Neural cell (in vitro differentiated cells): ENCODE measurements at regions not wholly inside any gene's neighbourhood (a gene's known extent, or its start where the extent isn't known, plus 50 kb on each side); places are given as distances from the start of the nearest gene placed in this dataset.

Source experiments
- H2AFZ ChIP-seq: fragments of 200-600, 300-800 bp; sonication (generic), shearing (Covaris generic); 2 replicates; pipeline ENCODE4 v1.6.0; 2014; ENCODE audit warnings: low read depth, mild to moderate bottlenecking, antibody characterized with exemption, low read length, moderate library complexity
- H3F3A ChIP-seq: fragments of 200-600 bp; shearing (Covaris generic); 2 replicates; pipeline ENCODE4 v1.6.1; 2016; ENCODE audit warnings: mild to moderate bottlenecking, moderate library complexity, mixed read lengths, antibody characterized with exemption, low read length; ENCODE audit not compliant: insufficient read depth, poor library complexity, severe bottlenecking
- H3K27ac ChIP-seq: fragments of 200-600, 300-800 bp; sonication (generic), shearing (Covaris generic); 2 replicates; pipeline ENCODE4 v1.5.1; 2014; ENCODE audit warnings: mild to moderate bottlenecking, low read length, moderate library complexity
- H3K27me3 ChIP-seq: fragments of 300-800, 200-600 bp; sonication (generic), shearing (Covaris generic); 2 replicates; pipeline ENCODE4 v1.6.0; 2014; ENCODE audit warnings: mild to moderate bottlenecking, low read depth, low read length, moderate library complexity; ENCODE audit not compliant: insufficient read depth
- H3K36me3 ChIP-seq: fragments of 300-800, 200-600 bp; sonication (generic), shearing (Covaris generic); 2 replicates; pipeline ENCODE4 v1.5.1; 2014; ENCODE audit warnings: mild to moderate bottlenecking, antibody characterized with exemption, low read length, moderate library complexity; ENCODE audit not compliant: insufficient read depth
- H3K4me2 ChIP-seq: fragments of 300-800, 200-600 bp; sonication (generic), shearing (Covaris generic); 2 replicates; pipeline ENCODE4 v1.6.0; 2014; ENCODE audit warnings: mild to moderate bottlenecking, low read length
- H3K4me3 ChIP-seq: fragments of 300-800, 200-600 bp; sonication (generic), shearing (Covaris generic); 2 replicates; pipeline ENCODE4 v1.5.1; 2014; ENCODE audit warnings: mild to moderate bottlenecking, low read length, moderate library complexity
- H3K79me2 ChIP-seq: fragments of 200-600 bp; shearing (Covaris generic); replicated peaks from 2 replicates; pipeline ENCODE4 v1.6.0; 2014; ENCODE audit warnings: mild to moderate bottlenecking, low read length, moderate library complexity; ENCODE audit not compliant: insufficient read depth
- H3K9ac ChIP-seq: fragments of 300-800, 200-600 bp; sonication (generic), shearing (Covaris generic); 2 replicates; pipeline ENCODE4 v1.6.1; 2016; ENCODE audit warnings: mild to moderate bottlenecking, low read length, mixed read lengths
- H3K9me2 ChIP-seq: fragments of 200-600 bp; shearing (Covaris generic); 2 replicates; pipeline ENCODE4 v1.6.1; 2016; ENCODE audit warnings: mild to moderate bottlenecking, low read length, mixed read lengths; ENCODE audit not compliant: insufficient read depth
- H3K9me3 ChIP-seq: fragments of 200-600, 300-800 bp; sonication (generic), shearing (Covaris generic); 2 replicates; pipeline ENCODE4 v1.6.1; 2016; ENCODE audit warnings: mild to moderate bottlenecking, mixed run types, low read length, moderate library complexity, mixed read lengths
- H4K20me1 ChIP-seq: fragments of 200-600 bp; shearing (Covaris generic); 2 replicates; pipeline ENCODE4 v1.6.1; 2016; ENCODE audit warnings: mild to moderate bottlenecking, mixed run types; ENCODE audit not compliant: insufficient read depth
- EP300 ChIP-seq: fragments of 450-650 bp; conservative IDR thresholded peaks from 2 replicates; pipeline ENCODE4 v1.6.1; 2014; ENCODE audit warnings: antibody characterized with exemption, mild to moderate bottlenecking, moderate library complexity; ENCODE audit not compliant: poor library complexity, severe bottlenecking
- EZH2 ChIP-seq: fragments of 200-600, 300-800 bp; shearing (Covaris generic), sonication (generic); IDR thresholded peaks from 2 replicates; pipeline ENCODE4 v1.6.1; 2014; ENCODE audit warnings: antibody characterized with exemption, low read length, borderline replicate concordance, mild to moderate bottlenecking; ENCODE audit not compliant: insufficient read depth, poor library complexity, severe bottlenecking
- MXI1 ChIP-seq: fragments of 450-650 bp; conservative IDR thresholded peaks from 2 replicates; pipeline ENCODE4 v1.6.1; 2014; ENCODE audit warnings: antibody characterized with exemption, mild to moderate bottlenecking; ENCODE audit not compliant: poor library complexity, severe bottlenecking
- POLR2AphosphoS5 ChIP-seq: IDR thresholded peaks from 2 replicates; pipeline ENCODE4 v1.6.1; 2012
- RAD21 ChIP-seq: fragments of 450-650 bp; conservative IDR thresholded peaks from 2 replicates; pipeline ENCODE4 v1.6.1; 2014; ENCODE audit warnings: antibody characterized with exemption, mild to moderate bottlenecking, moderate library complexity
- SMC3 ChIP-seq: fragments of 450-650 bp; conservative IDR thresholded peaks from 2 replicates; pipeline ENCODE4 v1.6.1; 2014; ENCODE audit warnings: antibody characterized with exemption, mild to moderate bottlenecking, moderate library complexity; ENCODE audit not compliant: poor library complexity
- TAF1 ChIP-seq: IDR thresholded peaks from 2 replicates; pipeline ENCODE4 v1.6.1; 2012; ENCODE audit warnings: low read depth
- TF ChIP-seq, protein P1 (sequence below): fragments of 450-650 bp; IDR thresholded peaks from 2 replicates; pipeline ENCODE4 v1.5.1; 2014; ENCODE audit warnings: antibody characterized with exemption, mild to moderate bottlenecking, moderate library complexity; ENCODE audit not compliant: poor library complexity, severe bottlenecking
- TF ChIP-seq, protein P2 (sequence below): IDR thresholded peaks from 2 replicates; pipeline ENCODE4 v1.6.1; 2012; ENCODE audit warnings: borderline replicate concordance

DNA sequence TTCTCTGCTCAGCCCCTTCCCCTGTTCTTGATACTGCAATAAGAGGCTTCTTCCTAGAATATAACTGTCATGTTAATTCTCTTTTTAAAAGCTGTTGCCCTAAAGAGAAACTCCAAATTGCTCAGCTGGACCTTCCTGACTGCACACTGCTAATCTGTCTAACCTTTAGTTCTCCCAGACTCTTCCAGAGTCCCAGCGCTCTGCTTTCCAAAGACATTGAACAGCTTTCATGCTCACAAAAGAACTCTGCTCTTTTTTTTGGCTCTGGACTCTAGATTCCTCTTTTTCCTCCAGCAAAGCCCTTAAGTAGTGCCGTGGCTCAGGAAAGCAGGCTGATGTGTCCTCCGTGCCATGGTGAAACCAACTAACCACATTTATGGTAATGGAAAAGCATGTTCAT is 356.6 kb upstream of the RSPO3 start:
- Histone ChIP-seq H3K27me3 (no peaks in the 10 kb centered on the region), H3F3A (no peaks in the 10 kb centered on the region), H3K4me2 (no peak overlapping the region), H3K9ac (no peak overlapping the region), H4K20me1 (no peaks in the 10 kb centered on the region), H3K79me2 (no peaks in the 10 kb centered on the region), H3K9me3 (no peaks in the 10 kb centered on the region), H3K27ac (no peak overlapping the region), H3K9me2 (no peaks in the 10 kb centered on the region), H2AFZ (no peak overlapping the region), H3K36me3 (no peaks in the 10 kb centered on the region), H3K4me3 (no peak overlapping the region)
- TF ChIP-seq EP300 (no peak), SMC3 (no peak), POLR2AphosphoS5 (no peak), MXI1 (no peak)
- TF ChIP-seq, protein P1, sequence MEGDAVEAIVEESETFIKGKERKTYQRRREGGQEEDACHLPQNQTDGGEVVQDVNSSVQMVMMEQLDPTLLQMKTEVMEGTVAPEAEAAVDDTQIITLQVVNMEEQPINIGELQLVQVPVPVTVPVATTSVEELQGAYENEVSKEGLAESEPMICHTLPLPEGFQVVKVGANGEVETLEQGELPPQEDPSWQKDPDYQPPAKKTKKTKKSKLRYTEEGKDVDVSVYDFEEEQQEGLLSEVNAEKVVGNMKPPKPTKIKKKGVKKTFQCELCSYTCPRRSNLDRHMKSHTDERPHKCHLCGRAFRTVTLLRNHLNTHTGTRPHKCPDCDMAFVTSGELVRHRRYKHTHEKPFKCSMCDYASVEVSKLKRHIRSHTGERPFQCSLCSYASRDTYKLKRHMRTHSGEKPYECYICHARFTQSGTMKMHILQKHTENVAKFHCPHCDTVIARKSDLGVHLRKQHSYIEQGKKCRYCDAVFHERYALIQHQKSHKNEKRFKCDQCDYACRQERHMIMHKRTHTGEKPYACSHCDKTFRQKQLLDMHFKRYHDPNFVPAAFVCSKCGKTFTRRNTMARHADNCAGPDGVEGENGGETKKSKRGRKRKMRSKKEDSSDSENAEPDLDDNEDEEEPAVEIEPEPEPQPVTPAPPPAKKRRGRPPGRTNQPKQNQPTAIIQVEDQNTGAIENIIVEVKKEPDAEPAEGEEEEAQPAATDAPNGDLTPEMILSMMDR, result no peak

- Histone ChIP-seq H3K4me3 (no peak overlapping the region), H3F3A (no peaks in the 10 kb centered on the region), H3K27ac (no peak overlapping the region), H2AFZ (no peak overlapping the region), H3K36me3 (no peaks in the 10 kb centered on the region), H3K27me3 (no peaks in the 10 kb centered on the region), H3K9ac (no peak overlapping the region), H3K9me2 (no peaks in the 10 kb centered on the region), H3K79me2 (no peaks in the 10 kb centered on the region), H3K9me3 (no peaks in the 10 kb centered on the region), H4K20me1 (no peaks in the 10 kb centered on the region), H3K4me2 (no peak overlapping the region)
- TF ChIP-seq MXI1, result no peak
- TF ChIP-seq EP300, result no peak
- TF ChIP-seq TAF1, result no peak
- TF ChIP-seq EZH2, result no peak
- TF ChIP-seq SMC3, result no peak
- TF ChIP-seq RAD21, result no peak
- TF ChIP-seq, protein P2, sequence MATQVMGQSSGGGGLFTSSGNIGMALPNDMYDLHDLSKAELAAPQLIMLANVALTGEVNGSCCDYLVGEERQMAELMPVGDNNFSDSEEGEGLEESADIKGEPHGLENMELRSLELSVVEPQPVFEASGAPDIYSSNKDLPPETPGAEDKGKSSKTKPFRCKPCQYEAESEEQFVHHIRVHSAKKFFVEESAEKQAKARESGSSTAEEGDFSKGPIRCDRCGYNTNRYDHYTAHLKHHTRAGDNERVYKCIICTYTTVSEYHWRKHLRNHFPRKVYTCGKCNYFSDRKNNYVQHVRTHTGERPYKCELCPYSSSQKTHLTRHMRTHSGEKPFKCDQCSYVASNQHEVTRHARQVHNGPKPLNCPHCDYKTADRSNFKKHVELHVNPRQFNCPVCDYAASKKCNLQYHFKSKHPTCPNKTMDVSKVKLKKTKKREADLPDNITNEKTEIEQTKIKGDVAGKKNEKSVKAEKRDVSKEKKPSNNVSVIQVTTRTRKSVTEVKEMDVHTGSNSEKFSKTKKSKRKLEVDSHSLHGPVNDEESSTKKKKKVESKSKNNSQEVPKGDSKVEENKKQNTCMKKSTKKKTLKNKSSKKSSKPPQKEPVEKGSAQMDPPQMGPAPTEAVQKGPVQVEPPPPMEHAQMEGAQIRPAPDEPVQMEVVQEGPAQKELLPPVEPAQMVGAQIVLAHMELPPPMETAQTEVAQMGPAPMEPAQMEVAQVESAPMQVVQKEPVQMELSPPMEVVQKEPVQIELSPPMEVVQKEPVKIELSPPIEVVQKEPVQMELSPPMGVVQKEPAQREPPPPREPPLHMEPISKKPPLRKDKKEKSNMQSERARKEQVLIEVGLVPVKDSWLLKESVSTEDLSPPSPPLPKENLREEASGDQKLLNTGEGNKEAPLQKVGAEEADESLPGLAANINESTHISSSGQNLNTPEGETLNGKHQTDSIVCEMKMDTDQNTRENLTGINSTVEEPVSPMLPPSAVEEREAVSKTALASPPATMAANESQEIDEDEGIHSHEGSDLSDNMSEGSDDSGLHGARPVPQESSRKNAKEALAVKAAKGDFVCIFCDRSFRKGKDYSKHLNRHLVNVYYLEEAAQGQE, result no peak
- TF ChIP-seq, protein P1, result no peak
- TF ChIP-seq POLR2AphosphoS5, result no peak
Measured at GRCh38 chr6:126764104-126764503, 354.4 kb upstream of the RSPO3 start.
